ENCODE measurements at regions not wholly inside any gene's neighbourhood (a gene's known extent, or its start where the extent isn't known, plus 50 kb on each side); places are given as distances from the start of the nearest gene placed in this dataset.

DNA sequence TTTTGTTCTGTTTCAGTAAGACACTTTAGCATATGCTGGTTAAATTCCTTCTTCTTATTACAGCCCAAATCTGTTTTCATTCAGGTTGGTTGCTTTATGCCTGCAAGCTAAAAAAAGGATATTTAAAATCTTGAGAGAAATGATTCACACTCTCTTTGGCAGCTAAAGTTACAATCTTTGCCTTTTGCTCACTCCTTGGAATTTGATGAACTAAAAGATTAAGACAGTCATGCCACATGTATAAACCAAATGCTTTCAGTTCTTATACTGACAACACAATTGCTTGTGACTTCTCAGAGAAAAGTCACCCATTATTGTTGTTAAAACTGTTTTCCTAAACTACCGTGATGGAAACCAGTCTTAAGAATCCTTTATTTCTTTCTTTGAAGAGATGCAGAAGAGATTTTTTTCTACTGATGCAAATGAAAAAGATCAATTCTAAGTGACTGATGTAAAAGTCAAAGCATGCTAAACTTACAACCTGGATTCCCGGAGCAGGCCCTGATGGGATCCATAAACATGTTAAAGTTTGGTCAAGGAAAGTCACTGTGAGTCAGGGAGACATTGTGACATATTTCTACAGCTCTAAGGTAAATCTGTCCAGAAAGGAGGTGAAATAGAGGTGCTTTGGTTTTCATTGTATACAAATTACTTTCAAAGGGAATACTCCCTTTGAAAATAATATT, 144.2 kb upstream of the CDH10 start (continued):
- TF ChIP-seq, protein P1, sequence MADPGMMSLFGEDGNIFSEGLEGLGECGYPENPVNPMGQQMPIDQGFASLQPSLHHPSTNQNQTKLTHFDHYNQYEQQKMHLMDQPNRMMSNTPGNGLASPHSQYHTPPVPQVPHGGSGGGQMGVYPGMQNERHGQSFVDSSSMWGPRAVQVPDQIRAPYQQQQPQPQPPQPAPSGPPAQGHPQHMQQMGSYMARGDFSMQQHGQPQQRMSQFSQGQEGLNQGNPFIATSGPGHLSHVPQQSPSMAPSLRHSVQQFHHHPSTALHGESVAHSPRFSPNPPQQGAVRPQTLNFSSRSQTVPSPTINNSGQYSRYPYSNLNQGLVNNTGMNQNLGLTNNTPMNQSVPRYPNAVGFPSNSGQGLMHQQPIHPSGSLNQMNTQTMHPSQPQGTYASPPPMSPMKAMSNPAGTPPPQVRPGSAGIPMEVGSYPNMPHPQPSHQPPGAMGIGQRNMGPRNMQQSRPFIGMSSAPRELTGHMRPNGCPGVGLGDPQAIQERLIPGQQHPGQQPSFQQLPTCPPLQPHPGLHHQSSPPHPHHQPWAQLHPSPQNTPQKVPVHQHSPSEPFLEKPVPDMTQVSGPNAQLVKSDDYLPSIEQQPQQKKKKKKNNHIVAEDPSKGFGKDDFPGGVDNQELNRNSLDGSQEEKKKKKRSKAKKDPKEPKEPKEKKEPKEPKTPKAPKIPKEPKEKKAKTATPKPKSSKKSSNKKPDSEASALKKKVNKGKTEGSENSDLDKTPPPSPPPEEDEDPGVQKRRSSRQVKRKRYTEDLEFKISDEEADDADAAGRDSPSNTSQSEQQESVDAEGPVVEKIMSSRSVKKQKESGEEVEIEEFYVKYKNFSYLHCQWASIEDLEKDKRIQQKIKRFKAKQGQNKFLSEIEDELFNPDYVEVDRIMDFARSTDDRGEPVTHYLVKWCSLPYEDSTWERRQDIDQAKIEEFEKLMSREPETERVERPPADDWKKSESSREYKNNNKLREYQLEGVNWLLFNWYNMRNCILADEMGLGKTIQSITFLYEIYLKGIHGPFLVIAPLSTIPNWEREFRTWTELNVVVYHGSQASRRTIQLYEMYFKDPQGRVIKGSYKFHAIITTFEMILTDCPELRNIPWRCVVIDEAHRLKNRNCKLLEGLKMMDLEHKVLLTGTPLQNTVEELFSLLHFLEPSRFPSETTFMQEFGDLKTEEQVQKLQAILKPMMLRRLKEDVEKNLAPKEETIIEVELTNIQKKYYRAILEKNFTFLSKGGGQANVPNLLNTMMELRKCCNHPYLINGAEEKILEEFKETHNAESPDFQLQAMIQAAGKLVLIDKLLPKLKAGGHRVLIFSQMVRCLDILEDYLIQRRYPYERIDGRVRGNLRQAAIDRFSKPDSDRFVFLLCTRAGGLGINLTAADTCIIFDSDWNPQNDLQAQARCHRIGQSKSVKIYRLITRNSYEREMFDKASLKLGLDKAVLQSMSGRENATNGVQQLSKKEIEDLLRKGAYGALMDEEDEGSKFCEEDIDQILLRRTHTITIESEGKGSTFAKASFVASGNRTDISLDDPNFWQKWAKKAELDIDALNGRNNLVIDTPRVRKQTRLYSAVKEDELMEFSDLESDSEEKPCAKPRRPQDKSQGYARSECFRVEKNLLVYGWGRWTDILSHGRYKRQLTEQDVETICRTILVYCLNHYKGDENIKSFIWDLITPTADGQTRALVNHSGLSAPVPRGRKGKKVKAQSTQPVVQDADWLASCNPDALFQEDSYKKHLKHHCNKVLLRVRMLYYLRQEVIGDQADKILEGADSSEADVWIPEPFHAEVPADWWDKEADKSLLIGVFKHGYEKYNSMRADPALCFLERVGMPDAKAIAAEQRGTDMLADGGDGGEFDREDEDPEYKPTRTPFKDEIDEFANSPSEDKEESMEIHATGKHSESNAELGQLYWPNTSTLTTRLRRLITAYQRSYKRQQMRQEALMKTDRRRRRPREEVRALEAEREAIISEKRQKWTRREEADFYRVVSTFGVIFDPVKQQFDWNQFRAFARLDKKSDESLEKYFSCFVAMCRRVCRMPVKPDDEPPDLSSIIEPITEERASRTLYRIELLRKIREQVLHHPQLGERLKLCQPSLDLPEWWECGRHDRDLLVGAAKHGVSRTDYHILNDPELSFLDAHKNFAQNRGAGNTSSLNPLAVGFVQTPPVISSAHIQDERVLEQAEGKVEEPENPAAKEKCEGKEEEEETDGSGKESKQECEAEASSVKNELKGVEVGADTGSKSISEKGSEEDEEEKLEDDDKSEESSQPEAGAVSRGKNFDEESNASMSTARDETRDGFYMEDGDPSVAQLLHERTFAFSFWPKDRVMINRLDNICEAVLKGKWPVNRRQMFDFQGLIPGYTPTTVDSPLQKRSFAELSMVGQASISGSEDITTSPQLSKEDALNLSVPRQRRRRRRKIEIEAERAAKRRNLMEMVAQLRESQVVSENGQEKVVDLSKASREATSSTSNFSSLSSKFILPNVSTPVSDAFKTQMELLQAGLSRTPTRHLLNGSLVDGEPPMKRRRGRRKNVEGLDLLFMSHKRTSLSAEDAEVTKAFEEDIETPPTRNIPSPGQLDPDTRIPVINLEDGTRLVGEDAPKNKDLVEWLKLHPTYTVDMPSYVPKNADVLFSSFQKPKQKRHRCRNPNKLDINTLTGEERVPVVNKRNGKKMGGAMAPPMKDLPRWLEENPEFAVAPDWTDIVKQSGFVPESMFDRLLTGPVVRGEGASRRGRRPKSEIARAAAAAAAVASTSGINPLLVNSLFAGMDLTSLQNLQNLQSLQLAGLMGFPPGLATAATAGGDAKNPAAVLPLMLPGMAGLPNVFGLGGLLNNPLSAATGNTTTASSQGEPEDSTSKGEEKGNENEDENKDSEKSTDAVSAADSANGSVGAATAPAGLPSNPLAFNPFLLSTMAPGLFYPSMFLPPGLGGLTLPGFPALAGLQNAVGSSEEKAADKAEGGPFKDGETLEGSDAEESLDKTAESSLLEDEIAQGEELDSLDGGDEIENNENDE (IDR thresholded peaks at IDR 0.05; ENCODE audit: insufficient replicate concordance, low read length), result no peak
- TF ChIP-seq GABPA (IDR thresholded peaks at IDR 0.05; ENCODE audit: borderline replicate concordance, insufficient read depth, low read length) (no peak), KDM4A (IDR thresholded peaks at IDR 0.05; ENCODE audit: low read depth, low read length, severe bottlenecking) (no peak), POLR2AphosphoS5 (IDR thresholded peaks at IDR 0.05; ENCODE audit: low read depth, low read length) (no peak), CBX5 (IDR thresholded peaks at IDR 0.05; ENCODE audit: low read depth, low read length) (no peak), SP4 (IDR thresholded peaks at IDR 0.05; ENCODE audit: low read length) (no peak), HDAC2 (IDR thresholded peaks at IDR 0.05; ENCODE audit: borderline replicate concordance in 1 of 2, low read depth in 2 of 2, low read length in 2 of 2) (no peak), RAD21 (IDR thresholded peaks at IDR 0.05 in 1 of 2, conservative IDR thresholded peaks at IDR 0.05 in 1 of 2; ENCODE audit: low read depth in 2 of 2, low read length in 2 of 2) (no peak), CTBP2 (IDR thresholded peaks at IDR 0.05; ENCODE audit: borderline replicate concordance, insufficient read depth, insufficient read length, low read length) (no peak), SRF (IDR thresholded peaks at IDR 0.05; ENCODE audit: low read depth, low read length) (no peak)

Data from H1 (cell line).